Astrocyte of the cerebellum (primary cell): ENCODE measurements at regions not wholly inside any gene's neighbourhood (a gene's known extent, or its start where the extent isn't known, plus 50 kb on each side); places are given as distances from the start of the nearest gene placed in this dataset.

Experiments
- DNase-seq: peaks from one replicate; pipeline ENCODE4 v3.0.0-alpha.2; 2011; ENCODE audit warnings: low read depth
- H3K4me3 ChIP-seq: 2 replicates; pipeline ENCODE4 v1.5.1; 2011; ENCODE audit warnings: mild to moderate bottlenecking, low read depth, low read length, moderate library complexity
- in situ Hi-C: cut with HindIII; loops from 2 replicates; pipeline ENCODE4 v1.10.0; 2017; ENCODE audit warnings: low sequenced_read_pairs
- TF ChIP-seq, protein P1 (sequence below): IDR thresholded peaks from 2 replicates; pipeline ENCODE4 v1.5.1; 2012; ENCODE audit warnings: low read length, low read depth, moderate library complexity, mild to moderate bottlenecking; ENCODE audit errors: missing control alignments

DNA sequence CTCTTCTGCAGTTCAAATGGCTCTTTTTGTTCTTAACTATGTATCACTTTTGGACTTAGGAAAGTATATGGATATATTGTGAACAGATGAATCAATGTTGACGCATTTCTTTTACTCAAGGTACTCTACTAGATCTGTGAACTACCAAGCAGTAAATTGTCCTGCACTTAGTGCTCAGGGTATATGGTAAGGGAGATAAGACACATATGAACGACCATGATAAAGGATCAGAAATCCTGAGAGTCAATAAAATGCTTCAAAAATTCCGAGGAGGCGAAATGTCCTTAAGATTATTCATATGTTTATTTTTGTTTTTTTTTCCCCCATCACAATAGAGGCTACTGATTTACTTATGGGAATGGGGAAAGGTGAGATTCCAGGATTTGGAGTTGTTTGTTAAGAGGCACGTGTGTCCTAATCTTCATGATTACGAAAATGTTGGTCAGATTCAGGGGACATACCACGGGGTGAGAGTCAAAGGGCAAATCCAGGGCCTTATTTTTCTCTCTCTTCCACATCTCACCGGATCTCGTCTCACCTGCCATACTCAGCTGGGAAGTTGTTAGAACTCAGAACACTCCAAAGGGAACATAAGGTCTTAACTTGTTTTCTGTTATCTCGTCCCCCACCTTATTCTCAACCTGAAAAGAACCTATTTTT lies 475.1 kb upstream of the TBL1XR1 start:
- DNase-seq = no peak
- H3K4me3 ChIP-seq = no peak overlapping the region
- TF ChIP-seq, protein P1, sequence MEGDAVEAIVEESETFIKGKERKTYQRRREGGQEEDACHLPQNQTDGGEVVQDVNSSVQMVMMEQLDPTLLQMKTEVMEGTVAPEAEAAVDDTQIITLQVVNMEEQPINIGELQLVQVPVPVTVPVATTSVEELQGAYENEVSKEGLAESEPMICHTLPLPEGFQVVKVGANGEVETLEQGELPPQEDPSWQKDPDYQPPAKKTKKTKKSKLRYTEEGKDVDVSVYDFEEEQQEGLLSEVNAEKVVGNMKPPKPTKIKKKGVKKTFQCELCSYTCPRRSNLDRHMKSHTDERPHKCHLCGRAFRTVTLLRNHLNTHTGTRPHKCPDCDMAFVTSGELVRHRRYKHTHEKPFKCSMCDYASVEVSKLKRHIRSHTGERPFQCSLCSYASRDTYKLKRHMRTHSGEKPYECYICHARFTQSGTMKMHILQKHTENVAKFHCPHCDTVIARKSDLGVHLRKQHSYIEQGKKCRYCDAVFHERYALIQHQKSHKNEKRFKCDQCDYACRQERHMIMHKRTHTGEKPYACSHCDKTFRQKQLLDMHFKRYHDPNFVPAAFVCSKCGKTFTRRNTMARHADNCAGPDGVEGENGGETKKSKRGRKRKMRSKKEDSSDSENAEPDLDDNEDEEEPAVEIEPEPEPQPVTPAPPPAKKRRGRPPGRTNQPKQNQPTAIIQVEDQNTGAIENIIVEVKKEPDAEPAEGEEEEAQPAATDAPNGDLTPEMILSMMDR = no peak
- in situ Hi-C loops = no loop called here

GRCh38 chr3:177673112-177673914 lies 476.0 kb upstream of the TBL1XR1 start:
- no peak overlapping the region for H3K4me3 ChIP-seq
- DNase-seq = peak; percentile 55
- TF ChIP-seq, protein P1 = no peak
- in situ Hi-C loops = no loop called here

DNA sequence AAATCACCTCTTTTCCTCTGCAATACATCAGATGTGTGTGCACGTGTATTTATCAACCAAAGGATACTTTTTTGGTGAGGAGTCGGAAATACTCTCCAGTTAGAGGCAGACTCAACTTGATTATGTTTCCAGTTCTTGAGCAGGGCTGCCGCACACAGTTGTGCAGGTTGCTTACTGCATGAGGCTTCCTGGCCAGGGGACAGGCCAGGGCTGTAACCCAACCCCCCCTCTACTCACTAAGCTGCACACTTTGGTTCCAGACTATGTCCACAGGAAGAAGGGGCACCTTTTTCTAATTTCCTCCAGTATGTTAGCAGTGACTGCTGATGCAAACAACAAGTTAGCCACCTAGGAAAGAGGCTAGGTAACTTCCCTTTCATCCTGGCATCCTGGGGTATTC lies 476.9 kb upstream of the TBL1XR1 start:
- in situ Hi-C loops = no loop called here

DNA sequence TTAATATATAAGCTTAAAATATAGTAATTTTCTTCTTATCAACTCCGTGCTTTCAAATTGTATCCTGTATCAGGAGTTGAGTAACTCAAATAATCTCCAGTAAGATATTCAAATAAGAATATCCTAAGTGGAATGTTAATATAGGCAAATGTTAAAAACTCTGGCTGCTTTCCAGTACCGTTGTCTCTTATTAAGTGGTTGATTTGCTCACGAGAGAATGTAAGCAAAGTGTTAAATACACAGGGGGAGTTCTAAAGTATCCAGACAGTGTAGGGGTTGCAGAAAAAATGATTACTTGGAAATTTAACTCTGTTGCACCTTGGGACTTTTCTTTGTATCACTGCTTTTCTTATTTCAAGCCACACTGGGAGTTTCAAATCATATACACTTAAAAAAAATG lies 478.9 kb upstream of the TBL1XR1 start:
- DNase-seq = no peak
- TF ChIP-seq, protein P1 = no peak
- in situ Hi-C loops = no loop called here
- H3K4me3 ChIP-seq = no peak overlapping the region

More for the DNA sequence above, 476.9 kb upstream of the TBL1XR1 start:
- H3K4me3 ChIP-seq = no peak overlapping the region
- DNase-seq = no peak
- TF ChIP-seq, protein P1 = no peak

- no peak overlapping the region for H3K4me3 ChIP-seq
- TF ChIP-seq, protein P1 = no peak
- in situ Hi-C loops = no loop called here
- DNase-seq = no peak
Measured at GRCh38 chr3:177676947-177677587, 479.8 kb upstream of the TBL1XR1 start.

- peak; percentile 27 for DNase-seq
- no peak overlapping the region for H3K4me3 ChIP-seq
- TF ChIP-seq, protein P1 = no peak
- in situ Hi-C loops = no loop called here
Measured at GRCh38 chr3:177679568-177680471, 482.5 kb upstream of the TBL1XR1 start.
